ENCODE measurements at regions not wholly inside any gene's neighbourhood (a gene's known extent, or its start where the extent isn't known, plus 50 kb on each side); places are given as distances from the start of the nearest gene placed in this dataset.

GRCh38 chr7:69032848-69033247, 565.4 kb upstream of the AUTS2 start:
- DNase-seq (ENCODE audit: low read depth): no peak
- H3K4me3 ChIP-seq (ENCODE audit: control insufficient read depth, low read depth, low read length): no peak overlapping the region
- no peak for TF ChIP-seq CTCF (IDR thresholded peaks at IDR 0.05; ENCODE audit: control insufficient read depth, insufficient read depth, low read depth, low read length, missing control alignments)

DNA sequence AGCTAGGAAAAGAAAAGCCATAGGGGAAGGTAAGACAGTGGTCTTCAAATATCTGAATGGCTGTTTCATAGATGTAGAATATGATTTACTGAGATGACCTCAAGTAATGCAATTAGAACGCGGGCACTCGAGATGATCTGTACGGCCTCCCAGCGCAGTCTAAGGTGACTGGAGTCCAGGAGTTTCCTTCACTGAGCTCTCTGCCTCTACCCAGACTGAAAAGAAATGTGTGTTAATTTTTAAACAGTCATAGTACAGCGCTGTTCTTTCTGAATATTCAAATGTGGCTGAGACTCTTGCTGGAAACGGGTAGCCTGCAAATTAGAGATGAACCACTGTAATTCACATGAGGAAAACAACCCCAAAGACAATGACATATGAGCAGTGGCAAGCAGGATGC, 562.4 kb upstream of the AUTS2 start:
- no peak for DNase-seq (ENCODE audit: low read depth)
- H3K4me3 ChIP-seq (ENCODE audit: control insufficient read depth, low read depth, low read length): no peak overlapping the region
- no peak for TF ChIP-seq CTCF (IDR thresholded peaks at IDR 0.05; ENCODE audit: control insufficient read depth, insufficient read depth, low read depth, low read length, missing control alignments)

DNA sequence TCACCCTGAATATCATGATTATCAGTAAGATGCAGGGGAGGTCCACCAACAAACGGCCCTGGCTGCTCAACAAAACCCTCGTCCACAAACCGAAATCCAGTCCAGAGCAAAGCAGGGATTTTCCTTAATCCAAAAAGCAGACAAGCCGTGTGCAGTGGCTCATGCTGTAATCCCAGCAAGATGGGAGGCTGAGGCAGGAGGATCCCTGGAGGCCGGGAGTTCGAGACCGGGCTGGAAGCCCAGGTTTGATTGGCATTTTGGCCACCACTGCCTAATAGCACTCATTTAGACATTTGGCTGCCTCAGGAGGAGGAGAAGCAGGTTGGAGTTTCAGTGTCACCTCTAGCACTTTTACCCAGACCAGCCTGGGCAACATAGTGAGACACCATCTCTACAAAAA, 562.0 kb upstream of the AUTS2 start:
- no peak overlapping the region for H3K4me3 ChIP-seq (ENCODE audit: control insufficient read depth, low read depth, low read length)
- no peak for TF ChIP-seq CTCF (IDR thresholded peaks at IDR 0.05; ENCODE audit: control insufficient read depth, insufficient read depth, low read depth, low read length, missing control alignments)
- no peak for DNase-seq (ENCODE audit: low read depth)

DNA sequence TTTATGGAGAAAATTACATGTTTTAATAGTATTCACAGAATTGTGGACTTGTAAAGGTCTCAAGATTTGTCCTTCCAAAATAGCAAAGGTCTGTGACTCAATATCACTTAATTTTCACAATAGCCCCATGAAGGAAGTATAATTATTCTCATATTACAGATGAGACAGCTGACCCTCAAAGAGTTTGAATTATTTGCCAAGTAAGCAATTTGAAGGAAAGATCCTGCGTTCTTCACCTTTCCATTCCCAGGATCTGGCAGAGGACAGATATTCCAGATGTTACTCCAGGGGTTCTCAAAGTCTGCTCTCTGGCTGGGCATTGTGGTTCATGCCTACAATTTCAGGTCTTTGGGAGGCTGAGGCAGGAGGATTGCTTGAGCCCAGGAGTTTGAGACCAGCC, 559.4 kb upstream of the AUTS2 start:
- TF ChIP-seq CTCF (IDR thresholded peaks at IDR 0.05; ENCODE audit: control insufficient read depth, insufficient read depth, low read depth, low read length, missing control alignments): no peak
- DNase-seq (ENCODE audit: low read depth): no peak
- no peak overlapping the region for H3K4me3 ChIP-seq (ENCODE audit: control insufficient read depth, low read depth, low read length)

GRCh38 chr7:69042138-69042537, 556.1 kb upstream of the AUTS2 start:
- no peak for TF ChIP-seq CTCF (IDR thresholded peaks at IDR 0.05; ENCODE audit: control insufficient read depth, insufficient read depth, low read depth, low read length, missing control alignments)
- H3K4me3 ChIP-seq (ENCODE audit: control insufficient read depth, low read depth, low read length): no peak overlapping the region
- no peak for DNase-seq (ENCODE audit: low read depth)

- no peak overlapping the region for H3K4me3 ChIP-seq (ENCODE audit: control insufficient read depth, low read depth, low read length)
- no peak for DNase-seq (ENCODE audit: low read depth)
- no peak for TF ChIP-seq CTCF (IDR thresholded peaks at IDR 0.05; ENCODE audit: control insufficient read depth, insufficient read depth, low read depth, low read length, missing control alignments)
These were observed 551.0 kb upstream of the AUTS2 start for GRCh38 chr7:69047151-69047754.

DNA sequence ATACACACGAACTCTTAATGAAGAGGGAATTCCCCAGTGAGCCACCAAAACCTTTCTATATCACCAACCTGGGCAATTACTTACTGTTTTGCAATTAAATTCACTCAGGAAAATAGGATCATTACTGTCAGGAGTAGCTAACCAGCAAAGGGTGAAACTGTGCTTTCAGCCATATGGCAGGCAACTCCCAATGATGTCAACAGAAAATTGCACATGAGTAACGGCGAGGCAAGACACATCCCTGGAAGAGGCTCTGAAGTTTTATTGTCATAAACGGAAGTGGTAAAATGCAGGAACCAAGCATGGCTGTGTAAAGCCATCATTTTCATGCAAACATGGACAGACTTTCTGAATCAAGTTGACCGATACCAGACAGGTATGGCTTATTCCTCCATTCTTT, 548.9 kb upstream of the AUTS2 start:
- TF ChIP-seq CTCF (IDR thresholded peaks at IDR 0.05; ENCODE audit: control insufficient read depth, insufficient read depth, low read depth, low read length, missing control alignments): no peak
- DNase-seq (ENCODE audit: low read depth): no peak
- no peak overlapping the region for H3K4me3 ChIP-seq (ENCODE audit: control insufficient read depth, low read depth, low read length)
